Natural killer cell (primary cell): ENCODE measurements at regions not wholly inside any gene's neighbourhood (a gene's known extent, or its start where the extent isn't known, plus 50 kb on each side); places are given as distances from the start of the nearest gene placed in this dataset.

Experiments used
- ATAC-seq, 3 donors: fragments of 150-1000 bp in 2 of 3; fragments of 200-7000 bp in 1 of 3; cut with Tn5 transposase; 1 replicate in 1 of 3; 2 replicates in 2 of 3; pipeline ENCODE4 v1.10.0; 2021; ENCODE audit warnings: mild to moderate bottlenecking in 2 of 3, moderate library complexity in 2 of 3
- DNase-seq, 2 donors: peaks; one replicate each; pipeline versions ENCODE4 v3.0.0 to v3.0.0-alpha.2; 2013 to 2021; ENCODE audit warnings: mixed read lengths in 1 of 2
- H3K27ac ChIP-seq: one replicate; pipeline ENCODE4 v1.5.1; 2013; ENCODE audit warnings: mild to moderate bottlenecking, low read length
- H3K27me3 ChIP-seq: one replicate; pipeline ENCODE4 v1.6.1; 2013; ENCODE audit warnings: low read length; ENCODE audit not compliant: control insufficient read depth, insufficient read depth
- H3K36me3 ChIP-seq: one replicate; pipeline ENCODE4 v1.6.1; 2013; ENCODE audit warnings: low read length; ENCODE audit not compliant: control insufficient read depth, insufficient read depth
- H3K4me1 ChIP-seq: one replicate; pipeline ENCODE4 v1.6.1; 2013; ENCODE audit warnings: low read length; ENCODE audit not compliant: control insufficient read depth, insufficient read depth
- H3K4me3 ChIP-seq: one replicate; pipeline ENCODE4 v1.5.1; 2013; ENCODE audit warnings: low read length
- H3K9me3 ChIP-seq: one replicate; pipeline ENCODE4 v1.6.1; 2013; ENCODE audit warnings: low read length; ENCODE audit not compliant: control insufficient read depth, insufficient read depth
- H3K27ac Mint-ChIP-seq, 2 donors: one replicate each; pipeline ENCODE4 v1.8.0; 2022; ENCODE audit warnings: mild to moderate bottlenecking in 2 of 2, mixed read lengths in 2 of 2, moderate library complexity in 1 of 2
- H3K27me3 Mint-ChIP-seq, 2 donors: one replicate each; pipeline ENCODE4 v1.8.0; 2022; ENCODE audit warnings: low read depth in 2 of 2, mixed read lengths in 2 of 2
- H3K36me3 Mint-ChIP-seq: one replicate; pipeline ENCODE4 v1.8.0; 2022; ENCODE audit warnings: mixed read lengths
- H3K4me1 Mint-ChIP-seq, 2 donors: one replicate each; pipeline ENCODE4 v1.8.0; 2022; ENCODE audit warnings: mixed read lengths in 2 of 2
- H3K4me3 Mint-ChIP-seq: one replicate; pipeline ENCODE4 v1.8.0; 2022; ENCODE audit warnings: mild to moderate bottlenecking, moderate library complexity, mixed read lengths
- H3K9me3 Mint-ChIP-seq, 2 donors: one replicate each; pipeline ENCODE4 v1.8.0; 2022; ENCODE audit warnings: mixed read lengths in 2 of 2
- WGBS: methylation state at CpG from one replicate; pipeline ENCODE4 v1.1.7; 2013; ENCODE audit warnings: missing lambda C conversion rate; ENCODE audit not compliant: insufficient coverage; 5-methylcytosine and 5-hydroxymethylcytosine counted together
- intact Hi-C: fragments of 100-400 bp; cut with micrococcal nuclease; formaldehyde crosslinking; loops from one replicate; pipeline ENCODE4 v1.14.2; 2022
- TF ChIP-seq, protein P1 (sequence below): fragments of 200-600 bp; IDR thresholded peaks from one replicate; pipeline ENCODE4 v1.8.0; 2022; ENCODE audit warnings: antibody characterized with exemption

DNA sequence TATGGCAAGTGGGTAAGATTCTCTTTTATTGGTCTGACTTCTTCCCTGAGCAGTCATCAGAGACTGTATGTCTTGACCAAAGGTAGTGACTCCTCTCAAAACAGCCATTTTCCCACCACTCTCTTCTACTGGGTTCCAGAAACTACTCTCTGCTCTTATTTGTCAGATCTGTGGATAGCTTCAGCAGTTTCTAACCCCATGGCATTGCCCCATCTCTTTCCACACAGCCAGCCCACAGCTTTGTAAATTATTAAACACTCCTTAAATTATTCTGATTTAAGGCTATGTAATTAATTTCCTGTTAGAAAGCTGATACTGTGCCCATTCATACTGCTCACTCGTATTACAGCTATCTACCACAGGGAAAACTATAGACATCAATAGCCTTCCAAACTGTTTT, 138.4 kb upstream of the CNR1 start:
- TF ChIP-seq, protein P1, sequence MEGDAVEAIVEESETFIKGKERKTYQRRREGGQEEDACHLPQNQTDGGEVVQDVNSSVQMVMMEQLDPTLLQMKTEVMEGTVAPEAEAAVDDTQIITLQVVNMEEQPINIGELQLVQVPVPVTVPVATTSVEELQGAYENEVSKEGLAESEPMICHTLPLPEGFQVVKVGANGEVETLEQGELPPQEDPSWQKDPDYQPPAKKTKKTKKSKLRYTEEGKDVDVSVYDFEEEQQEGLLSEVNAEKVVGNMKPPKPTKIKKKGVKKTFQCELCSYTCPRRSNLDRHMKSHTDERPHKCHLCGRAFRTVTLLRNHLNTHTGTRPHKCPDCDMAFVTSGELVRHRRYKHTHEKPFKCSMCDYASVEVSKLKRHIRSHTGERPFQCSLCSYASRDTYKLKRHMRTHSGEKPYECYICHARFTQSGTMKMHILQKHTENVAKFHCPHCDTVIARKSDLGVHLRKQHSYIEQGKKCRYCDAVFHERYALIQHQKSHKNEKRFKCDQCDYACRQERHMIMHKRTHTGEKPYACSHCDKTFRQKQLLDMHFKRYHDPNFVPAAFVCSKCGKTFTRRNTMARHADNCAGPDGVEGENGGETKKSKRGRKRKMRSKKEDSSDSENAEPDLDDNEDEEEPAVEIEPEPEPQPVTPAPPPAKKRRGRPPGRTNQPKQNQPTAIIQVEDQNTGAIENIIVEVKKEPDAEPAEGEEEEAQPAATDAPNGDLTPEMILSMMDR, result no peak
- Histone ChIP-seq H3K36me3 (no peaks in the 10 kb centered on the region), H3K27me3 (no peaks in the 10 kb centered on the region), H3K9me3 (no peaks in the 10 kb centered on the region), H3K4me3 (no peak overlapping the region), H3K27ac (no peak overlapping the region), H3K4me1 (no peaks in the 10 kb centered on the region)
- Mint-ChIP-seq H3K9me3 (no peaks in the 10 kb centered on the region), H3K27ac (no peak overlapping the region), H3K4me1 (no peaks in the 10 kb centered on the region), H3K36me3 (no peaks in the 10 kb centered on the region), H3K27me3 (no peaks in the 10 kb centered on the region), H3K4me3 (no peak overlapping the region)
- ATAC-seq (no peak), DNase-seq (no peak)
- intact Hi-C loops, result no loop called here
- WGBS, result no CpG with 5 or more reads among the region's 1 CpG

DNA sequence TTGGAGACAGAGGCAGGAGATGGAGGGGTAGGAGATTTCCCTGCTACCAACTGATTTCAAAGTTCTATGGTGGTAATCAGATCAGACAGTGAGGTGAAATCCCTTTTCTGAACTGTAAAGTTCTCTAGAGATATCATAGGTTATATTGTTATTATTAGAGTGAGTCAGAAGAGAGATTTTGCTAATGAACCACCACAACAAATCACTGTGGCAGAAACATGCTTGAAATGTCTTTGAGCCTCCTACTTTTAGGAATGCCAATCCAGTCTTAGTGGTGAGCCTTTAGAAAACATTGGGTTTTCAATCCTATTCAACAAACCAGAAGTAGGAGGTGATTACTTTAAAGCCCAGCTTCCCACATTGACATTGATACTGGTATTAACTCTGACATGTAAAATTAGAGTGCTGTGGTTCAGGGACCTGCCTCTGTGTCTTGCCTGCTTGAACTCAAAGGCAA, 136.7 kb upstream of the CNR1 start:
- no peak overlapping the region for H3K27ac ChIP-seq
- no peaks in the 10 kb centered on the region for H3K27me3 ChIP-seq
- no peaks in the 10 kb centered on the region for H3K9me3 ChIP-seq
- H3K4me1 Mint-ChIP-seq, result no peaks in the 10 kb centered on the region
- no peaks in the 10 kb centered on the region for H3K36me3 Mint-ChIP-seq
- ATAC-seq, result no peak
- no peaks in the 10 kb centered on the region for H3K36me3 ChIP-seq
- no peak for DNase-seq
- no peaks in the 10 kb centered on the region for H3K4me1 ChIP-seq
- H3K27ac Mint-ChIP-seq, result no peak overlapping the region
- H3K9me3 Mint-ChIP-seq, result no peaks in the 10 kb centered on the region
- intact Hi-C loops, result no loop called here
- H3K4me3 Mint-ChIP-seq, result no peak overlapping the region
- H3K27me3 Mint-ChIP-seq, result no peaks in the 10 kb centered on the region
- TF ChIP-seq, protein P1, result no peak
- H3K4me3 ChIP-seq, result no peak overlapping the region

DNA sequence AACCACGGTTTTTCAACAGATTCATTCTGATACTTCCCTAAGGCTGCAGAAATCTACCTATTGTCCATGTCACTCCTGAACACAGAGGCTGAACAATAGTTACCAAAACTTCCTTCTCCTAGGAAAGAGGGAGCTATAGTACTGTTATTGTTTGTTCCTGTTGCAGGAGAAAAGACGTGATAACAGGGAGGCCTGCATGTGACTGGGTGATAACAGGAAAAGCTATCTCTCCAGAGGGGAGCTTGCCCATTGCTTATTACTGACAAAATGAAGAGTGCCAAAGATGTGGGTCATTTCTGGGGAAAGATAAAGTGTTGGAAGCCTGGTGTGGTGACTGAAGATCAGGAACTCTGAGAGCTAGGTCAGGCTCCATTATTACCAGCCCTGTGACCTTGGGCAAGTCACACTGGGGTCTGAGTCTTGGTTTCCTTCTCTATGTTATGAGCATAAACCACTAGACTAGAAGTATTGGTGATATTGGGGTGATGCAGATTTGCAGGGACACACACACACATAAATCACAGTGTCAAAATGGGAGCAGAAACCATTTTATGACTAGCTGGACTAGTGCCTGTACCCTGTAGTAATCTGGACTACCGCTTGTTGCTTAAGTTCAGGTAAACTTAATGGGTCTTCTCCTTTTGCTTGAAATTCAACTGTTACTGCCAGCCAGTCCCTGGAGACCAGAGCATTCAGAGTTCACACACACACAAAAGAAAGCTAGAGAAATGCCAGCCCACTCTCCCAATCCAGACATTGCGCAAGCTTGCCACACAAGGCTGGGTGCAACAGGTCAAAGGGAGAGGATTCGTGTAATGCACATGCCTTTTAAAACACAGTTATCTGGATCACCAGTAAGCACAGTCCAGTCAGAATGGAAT, 136.0 kb upstream of the CNR1 start:
- DNase-seq (no peak), ATAC-seq (no peak)
- 68% methylated on average over 5 of the region's 5 CpGs for WGBS
- Histone ChIP-seq H3K9me3 (no peaks in the 10 kb centered on the region), H3K27ac (no peak overlapping the region), H3K27me3 (no peaks in the 10 kb centered on the region), H3K36me3 (no peaks in the 10 kb centered on the region), H3K4me3 (no peak overlapping the region), H3K4me1 (no peaks in the 10 kb centered on the region)
- no peaks in the 10 kb centered on the region for H3K9me3 Mint-ChIP-seq
- H3K36me3 Mint-ChIP-seq, result no peaks in the 10 kb centered on the region
- TF ChIP-seq, protein P1, result no peak
- no peak overlapping the region for H3K27ac Mint-ChIP-seq
- no peak overlapping the region for H3K4me3 Mint-ChIP-seq
- H3K27me3 Mint-ChIP-seq, result no peaks in the 10 kb centered on the region
- no peaks in the 10 kb centered on the region for H3K4me1 Mint-ChIP-seq
- intact Hi-C loops, result no loop called here

DNA sequence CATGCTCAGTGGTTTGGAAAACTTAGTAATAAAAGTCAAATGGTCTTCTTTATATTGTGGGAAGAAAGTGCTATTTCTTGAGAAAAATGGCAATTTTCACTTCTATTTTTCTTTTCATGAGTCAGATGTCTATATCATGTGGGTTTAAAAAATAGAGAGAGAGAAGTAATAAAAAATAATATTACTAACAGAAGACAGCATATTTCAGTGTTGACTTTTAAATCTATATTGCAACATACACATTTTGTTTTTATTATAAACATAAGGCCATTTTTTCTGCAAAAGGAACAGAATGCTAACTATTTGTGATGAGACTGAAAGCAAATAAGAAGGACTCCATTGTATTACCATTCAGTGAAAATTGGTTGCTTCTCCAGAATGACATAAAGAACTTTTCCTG, 135.1 kb upstream of the CNR1 start:
- Histone ChIP-seq H3K9me3 (no peaks in the 10 kb centered on the region), H3K27me3 (no peaks in the 10 kb centered on the region), H3K27ac (no peak overlapping the region), H3K4me3 (no peak overlapping the region), H3K4me1 (no peaks in the 10 kb centered on the region), H3K36me3 (no peaks in the 10 kb centered on the region)
- Mint-ChIP-seq H3K27me3 (no peaks in the 10 kb centered on the region), H3K27ac (no peak overlapping the region), H3K36me3 (no peaks in the 10 kb centered on the region), H3K4me1 (no peaks in the 10 kb centered on the region), H3K4me3 (no peak overlapping the region), H3K9me3 (no peaks in the 10 kb centered on the region)
- no peak for ATAC-seq
- TF ChIP-seq, protein P1, result no peak
- DNase-seq, result no peak
- intact Hi-C loops, result no loop called here
